GM19467 (cell line): ENCODE measurements at regions not wholly inside any gene's neighbourhood (a gene's known extent, or its start where the extent isn't known, plus 50 kb on each side); places are given as distances from the start of the nearest gene placed in this dataset.

ENCODE experiments used
- ATAC-seq: cut with Tn5 transposase; IDR thresholded peaks from one replicate; pipeline ENCODE4 v1.9.1; 2021; ENCODE audit warnings: mild to moderate bottlenecking, moderate library complexity; ENCODE audit not compliant: unreplicated experiment

GRCh38 chr6:140069576-140069975, 695.1 kb upstream of the CITED2 start:
- ATAC-seq: no peak

DNA sequence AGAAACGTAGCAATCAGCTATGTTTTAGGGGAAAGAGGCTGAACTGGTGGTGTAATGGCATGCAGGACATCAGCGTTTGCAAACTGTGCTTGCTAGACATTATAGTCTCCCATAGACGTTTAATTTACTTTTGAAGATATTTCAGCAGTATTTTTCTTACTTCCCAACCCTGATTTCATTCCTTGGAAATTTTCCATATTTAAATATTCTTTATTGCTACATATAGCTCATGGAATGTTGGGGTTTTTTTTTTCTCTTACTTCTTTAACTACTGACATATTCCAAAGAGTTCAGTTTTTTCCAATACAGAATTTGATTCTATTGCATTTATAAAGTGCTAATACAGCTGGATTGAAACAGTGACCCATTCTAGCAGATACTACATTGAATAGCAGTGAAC, 694.4 kb upstream of the CITED2 start:
- ATAC-seq: no peak

DNA sequence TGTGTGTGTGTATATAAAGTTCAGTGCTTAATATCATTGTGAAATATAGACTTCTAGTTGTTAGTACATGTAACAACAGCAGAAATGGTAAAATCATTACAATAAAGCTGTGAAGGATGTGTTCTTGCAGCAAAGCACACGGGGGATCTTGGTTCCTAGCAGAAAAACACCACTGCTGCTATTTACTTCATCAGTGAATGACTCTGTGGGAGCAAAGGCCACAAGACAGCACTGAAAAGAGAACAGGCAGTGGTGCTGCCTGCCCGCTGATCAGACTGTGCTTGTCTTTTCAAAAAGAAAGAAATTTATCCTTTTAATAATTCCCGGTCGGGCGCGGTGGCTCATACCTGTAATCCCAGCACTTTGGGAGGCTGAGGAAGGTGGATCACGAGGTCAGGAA, 689.9 kb upstream of the CITED2 start:
- ATAC-seq: no peak

GRCh38 chr6:140063021-140063399, 688.6 kb upstream of the CITED2 start:
- ATAC-seq: no peak

- ATAC-seq: no peak
Measured at GRCh38 chr6:140062043-140063020, 687.9 kb upstream of the CITED2 start.

GRCh38 chr6:140061110-140062042, 686.9 kb upstream of the CITED2 start:
- ATAC-seq: no peak

DNA sequence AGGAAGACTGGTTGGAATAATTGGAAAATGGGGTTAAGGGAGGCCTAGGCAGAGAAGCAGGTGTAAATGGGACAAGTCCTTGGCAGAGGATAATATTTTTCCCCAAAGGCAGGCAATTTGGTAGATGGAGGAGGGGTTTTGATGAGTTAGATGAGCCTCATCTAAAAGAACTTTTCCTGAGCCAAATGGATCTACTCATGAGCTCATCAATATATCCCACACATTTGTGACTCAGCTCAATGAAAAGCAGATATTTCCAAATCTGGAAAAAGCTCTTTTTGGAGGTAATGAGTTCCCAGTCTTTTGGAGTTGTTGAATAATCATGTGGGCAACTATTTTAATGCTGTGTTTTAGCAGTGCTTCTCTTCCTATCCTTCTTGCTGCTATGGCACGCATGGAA, 685.5 kb upstream of the CITED2 start:
- no peak for ATAC-seq

- ATAC-seq: no peak
Measured at GRCh38 chr6:140058863-140059262, 684.4 kb upstream of the CITED2 start.

- no peak for ATAC-seq
Measured at GRCh38 chr6:140052736-140053729, 678.6 kb upstream of the CITED2 start.

DNA sequence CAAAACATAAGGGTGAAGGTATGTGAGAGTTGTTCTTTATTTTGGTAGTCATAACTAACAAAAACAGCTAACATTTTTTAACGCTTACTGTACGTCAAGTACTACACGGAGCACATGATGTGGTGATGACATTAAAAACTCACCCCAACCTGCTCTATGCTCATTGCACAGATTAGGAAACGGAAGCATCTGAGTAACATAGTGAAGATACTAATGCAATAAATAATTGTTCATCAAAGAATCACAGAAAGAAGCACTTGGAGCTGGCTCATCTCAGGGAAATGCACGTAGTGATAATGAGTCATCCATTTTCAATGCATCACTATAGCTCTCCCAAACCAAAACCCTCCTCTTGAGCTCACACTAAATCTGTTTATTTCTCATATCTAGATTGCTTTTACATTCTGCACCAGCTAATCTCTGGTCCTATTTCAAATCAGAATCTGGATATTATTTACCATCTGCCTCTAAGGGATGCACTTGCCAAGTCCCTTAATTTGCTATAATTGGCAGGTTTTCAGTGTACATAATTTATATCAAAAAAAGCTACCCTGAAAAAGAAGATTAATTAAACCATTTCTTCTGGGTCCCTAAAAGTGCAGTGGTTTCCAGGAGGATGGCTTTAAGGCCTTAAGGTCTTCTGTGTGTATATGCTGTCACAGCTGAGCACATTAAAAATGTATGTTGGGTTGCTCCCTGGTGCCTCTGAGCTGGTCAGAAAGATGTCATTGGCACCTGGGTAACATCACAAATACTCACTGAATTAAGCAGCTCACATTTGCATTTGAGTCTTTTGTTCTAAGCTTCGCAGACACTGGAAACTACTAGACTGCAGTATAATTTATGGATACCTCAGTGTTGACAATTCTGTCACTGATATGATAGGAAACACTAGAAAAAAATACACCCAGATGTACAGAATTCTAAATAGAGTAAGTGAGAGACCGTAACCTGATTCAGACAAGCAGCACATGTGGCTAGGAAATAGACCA, 677.4 kb upstream of the CITED2 start:
- no peak for ATAC-seq

DNA sequence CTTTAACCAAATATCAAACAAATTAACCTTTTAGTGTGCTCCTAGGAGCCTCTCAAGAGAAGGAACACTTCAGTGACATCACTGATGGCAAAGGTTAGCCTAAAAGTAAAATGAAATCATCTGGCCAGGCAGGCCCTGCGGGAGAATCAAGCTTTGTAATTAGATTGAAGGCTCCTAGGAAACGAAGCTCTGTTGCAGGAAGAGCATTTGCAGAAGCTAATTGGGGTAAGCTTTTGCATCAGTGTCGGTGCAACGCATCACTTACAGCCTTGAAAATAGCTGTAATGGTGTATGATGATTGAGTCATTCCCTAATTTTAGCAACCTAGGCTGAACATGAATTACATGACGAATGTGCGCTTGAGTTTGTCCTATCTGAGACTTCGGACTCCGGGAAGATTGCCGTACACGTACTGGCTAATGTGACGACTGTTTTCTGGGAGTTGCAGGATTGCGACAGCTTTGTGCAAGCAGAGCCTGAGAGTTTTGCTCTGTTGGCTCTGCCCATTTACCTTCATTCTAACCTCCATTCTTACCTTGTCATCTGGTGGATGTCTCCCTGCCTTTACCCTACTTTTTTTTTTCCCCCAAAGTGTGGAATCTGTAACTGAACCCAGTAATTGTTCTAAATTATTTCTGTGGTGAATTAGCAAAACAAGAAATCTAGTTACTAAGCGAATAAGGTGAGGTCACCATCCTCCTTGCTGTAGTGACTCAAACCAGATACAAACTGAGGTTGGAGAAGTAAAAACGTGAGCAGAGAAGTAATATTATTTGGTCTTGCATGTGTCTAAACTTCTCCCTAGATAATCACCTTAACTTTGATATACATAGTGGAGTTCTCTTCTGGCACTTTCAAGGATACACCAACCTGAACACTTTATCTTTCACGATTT, 675.9 kb upstream of the CITED2 start:
- ATAC-seq: no peak

DNA sequence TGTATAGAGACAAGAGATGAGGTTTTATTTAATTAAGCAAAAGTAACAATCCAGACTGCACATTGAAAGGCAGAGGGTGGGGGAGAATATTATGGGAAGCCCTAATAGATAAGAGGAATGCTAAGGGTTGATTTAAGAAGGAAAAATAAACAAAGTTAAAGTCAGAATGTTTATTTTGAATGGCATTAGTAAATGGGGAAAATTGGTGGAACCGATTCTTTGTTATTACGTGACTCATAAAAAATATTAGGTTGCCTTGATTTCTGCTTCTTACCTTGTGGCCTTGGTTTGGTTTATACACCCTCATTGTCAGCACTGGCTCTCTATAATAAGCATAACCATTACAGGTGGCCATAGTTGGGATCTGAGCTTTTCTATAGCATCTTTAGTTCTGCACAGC, 674.8 kb upstream of the CITED2 start:
- no peak for ATAC-seq

DNA sequence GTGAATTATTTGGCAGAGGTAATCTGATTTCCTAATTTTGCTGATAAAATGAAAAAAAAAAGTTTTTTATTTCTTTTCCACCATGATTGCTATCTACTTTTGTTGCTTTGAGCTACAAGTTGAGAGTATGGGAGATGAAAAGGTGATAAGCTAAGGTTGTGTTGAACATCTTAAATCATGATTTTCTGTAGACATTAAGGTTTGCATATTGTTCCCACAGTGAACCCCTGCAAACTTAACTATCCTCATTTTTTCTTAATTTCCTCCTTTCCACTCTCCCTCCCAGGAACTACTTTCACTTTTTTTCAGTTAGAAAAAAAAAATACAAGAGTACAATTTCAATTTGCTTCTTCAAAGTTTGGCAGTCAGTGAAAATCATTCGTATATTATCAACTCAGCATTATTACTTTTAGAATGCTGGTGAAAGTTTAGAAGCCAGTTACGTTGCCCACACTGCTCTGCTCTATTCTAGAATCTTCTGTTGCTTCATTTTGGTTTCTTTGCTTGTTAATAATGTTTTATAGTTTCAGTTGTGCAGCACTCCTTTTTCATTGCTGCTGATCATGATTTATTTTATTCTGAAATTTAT, 673.8 kb upstream of the CITED2 start:
- no peak for ATAC-seq

DNA sequence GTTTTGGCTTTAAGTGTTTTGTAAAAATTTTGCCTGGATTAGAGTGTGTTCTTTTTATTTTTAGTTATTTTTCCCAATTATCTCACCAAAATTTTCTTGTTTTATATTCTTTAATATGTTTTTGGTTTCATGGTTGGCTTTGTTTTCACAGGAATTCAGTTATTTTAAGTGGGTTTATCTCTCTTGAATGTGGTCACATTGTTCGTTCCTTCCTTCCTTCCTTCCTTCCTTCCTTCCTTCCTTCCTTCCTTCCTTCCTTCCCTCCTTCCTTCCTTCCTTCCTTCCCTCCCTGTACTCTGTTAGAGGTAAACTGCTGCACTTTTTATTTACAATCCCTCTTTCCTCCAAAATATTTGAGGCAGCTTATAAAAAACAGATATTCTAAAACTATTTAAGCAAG, 672.9 kb upstream of the CITED2 start:
- ATAC-seq: no peak

DNA sequence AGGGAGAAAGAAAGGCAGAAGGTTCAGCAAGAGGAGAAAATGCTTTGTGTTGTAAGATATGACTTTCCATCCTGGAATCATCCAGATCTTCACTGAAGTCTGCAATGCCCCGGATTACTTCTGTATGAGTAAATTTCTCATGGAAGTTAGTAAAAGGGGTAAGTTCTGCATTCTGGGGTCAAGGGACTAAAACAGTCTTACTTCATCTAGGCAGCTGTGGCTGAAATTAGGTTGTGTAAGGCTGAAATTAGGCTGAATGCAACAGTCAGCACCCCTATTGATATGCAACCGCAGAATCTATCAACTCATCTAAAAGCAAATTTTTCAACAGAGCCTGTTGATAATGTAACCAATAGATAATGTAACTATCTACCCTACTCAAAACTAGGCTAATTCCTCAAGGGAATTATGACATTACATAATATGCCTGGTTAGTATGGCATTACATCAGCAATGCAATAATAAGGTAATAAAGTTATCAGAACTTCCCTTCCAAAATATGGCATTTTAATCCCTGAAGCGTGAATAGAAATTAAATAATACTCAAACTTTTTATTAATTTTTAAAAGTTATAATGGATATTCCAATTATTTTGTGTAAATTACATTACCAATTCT, 671.7 kb upstream of the CITED2 start:
- no peak for ATAC-seq

- no peak for ATAC-seq
Measured at GRCh38 chr6:140045116-140045515, 670.7 kb upstream of the CITED2 start.

- no peak for ATAC-seq
Measured at GRCh38 chr6:140044626-140045025, 670.2 kb upstream of the CITED2 start.
